Neuronal stem cell (in vitro differentiated cells): ENCODE measurements at regions not wholly inside any gene's neighbourhood (a gene's known extent, or its start where the extent isn't known, plus 50 kb on each side); places are given as distances from the start of the nearest gene placed in this dataset.

Source experiments
- DNase-seq: peaks from one replicate; pipeline ENCODE4 v3.0.0-alpha.2; 2013; ENCODE audit warnings: low spot score
- H2AFZ ChIP-seq: one replicate; pipeline ENCODE4 v1.6.1; 2013; ENCODE audit warnings: mild to moderate bottlenecking, low read length, inconsistent platforms
- H2AK5ac ChIP-seq: 2 replicates; pipeline ENCODE4 v1.6.1; 2013; ENCODE audit warnings: low read depth, mild to moderate bottlenecking, inconsistent platforms, low read length, moderate library complexity, mixed read lengths
- H2BK120ac ChIP-seq: 2 replicates; pipeline ENCODE4 v1.6.1; 2013; ENCODE audit warnings: low read depth, mild to moderate bottlenecking, inconsistent platforms, low read length, moderate library complexity, mixed read lengths
- H2BK12ac ChIP-seq: one replicate; pipeline ENCODE4 v1.6.1; 2013; ENCODE audit warnings: low read length, inconsistent platforms
- H2BK15ac ChIP-seq: 2 replicates; pipeline ENCODE4 v1.6.1; 2013; ENCODE audit warnings: mild to moderate bottlenecking, low read length, inconsistent platforms, mixed read lengths
- H2BK5ac ChIP-seq: one replicate; pipeline ENCODE4 v1.6.1; 2013; ENCODE audit warnings: inconsistent platforms, mild to moderate bottlenecking, low read length, moderate library complexity
- H3K14ac ChIP-seq: one replicate; pipeline ENCODE4 v1.6.1; 2013; ENCODE audit warnings: low read length, inconsistent platforms
- H3K18ac ChIP-seq: 2 replicates; pipeline ENCODE4 v1.6.1; 2013; ENCODE audit warnings: low read length, inconsistent platforms
- H3K23ac ChIP-seq: 2 replicates; pipeline ENCODE4 v1.6.1; 2013; ENCODE audit warnings: low read depth, mild to moderate bottlenecking, mixed read lengths, low read length, inconsistent platforms; ENCODE audit not compliant: poor library complexity
- H3K27ac ChIP-seq: replicated peaks from 3 replicates; pipeline ENCODE4 v1.5.1; 2013; ENCODE audit warnings: low read length, inconsistent platforms
- H3K27me3 ChIP-seq, 3 experiments: 2 replicates each; pipeline ENCODE4 v1.6.1; 2013; ENCODE audit warnings: low read length in 3 of 3, mild to moderate bottlenecking in 2 of 3, inconsistent platforms in 1 of 3, low read depth in 1 of 3, mixed read lengths in 1 of 3, moderate library complexity in 1 of 3; ENCODE audit not compliant: control insufficient read depth in 3 of 3, insufficient read depth in 3 of 3
- H3K36me3 ChIP-seq, 2 donors: replicated peaks in 1 of 2; 2 replicates each; pipeline ENCODE4 v1.6.1; 2013; ENCODE audit warnings: low read length in 2 of 2; ENCODE audit not compliant: control insufficient read depth in 2 of 2, insufficient read depth in 2 of 2
- H3K4ac ChIP-seq: 2 replicates; pipeline ENCODE4 v1.6.1; 2013; ENCODE audit warnings: inconsistent platforms, mild to moderate bottlenecking, low read length, moderate library complexity
- H3K4me1 ChIP-seq, 2 donors: 1 replicate in 1 of 2; 2 replicates in 1 of 2; pipeline ENCODE4 v1.6.1; 2013; ENCODE audit warnings: low read length in 2 of 2, low read depth in 1 of 2; ENCODE audit not compliant: control insufficient read depth in 2 of 2, insufficient read depth in 1 of 2
- H3K4me2 ChIP-seq: one replicate; pipeline ENCODE4 v1.6.1; 2013; ENCODE audit warnings: mild to moderate bottlenecking, low read length, inconsistent platforms; ENCODE audit not compliant: insufficient read depth, poor library complexity, severe bottlenecking
- H3K4me3 ChIP-seq, 2 donors: 2 replicates each; pipeline ENCODE4 v1.5.1; 2013; ENCODE audit warnings: low read length in 2 of 2, mild to moderate bottlenecking in 2 of 2, inconsistent platforms in 1 of 2, moderate library complexity in 1 of 2
- H3K79me1 ChIP-seq: one replicate; pipeline ENCODE4 v1.6.1; 2013; ENCODE audit warnings: low read depth, mild to moderate bottlenecking, inconsistent platforms, low read length, moderate library complexity
- H3K9ac ChIP-seq: one replicate; pipeline ENCODE4 v1.6.1; 2013; ENCODE audit warnings: mild to moderate bottlenecking, low read depth, low read length, inconsistent platforms; ENCODE audit not compliant: poor library complexity
- H3K9me3 ChIP-seq, 2 donors: replicated peaks in 1 of 2; 2 replicates each; pipeline versions ENCODE3 to v1.6.1; 2013; ENCODE audit warnings: low read length in 2 of 2, mild to moderate bottlenecking in 2 of 2, inconsistent platforms in 1 of 2, low read depth in 1 of 2, mixed read lengths in 1 of 2, moderate library complexity in 1 of 2; ENCODE audit not compliant: control insufficient read depth in 2 of 2, insufficient read depth in 1 of 2
- H4K8ac ChIP-seq: one replicate; pipeline ENCODE4 v1.6.1; 2013; ENCODE audit warnings: low read depth, mild to moderate bottlenecking, inconsistent platforms, low read length, moderate library complexity
- H4K91ac ChIP-seq: one replicate; pipeline ENCODE4 v1.6.1; 2013; ENCODE audit warnings: low read length, low read depth, mild to moderate bottlenecking, inconsistent platforms; ENCODE audit not compliant: poor library complexity
- WGBS, 2 donors: extraction: QIAGEN DNeasy Blood & Tissue Kit; methylation state at CpG; one replicate each; pipeline ENCODE4 v1.1.7; 2013; ENCODE audit warnings: missing lambda C conversion rate in 2 of 2, mixed read lengths in 1 of 2; ENCODE audit not compliant: insufficient read length in 2 of 2, insufficient replicate concordance in 1 of 2; ENCODE audit errors: extremely low coverage in 2 of 2; 5-methylcytosine and 5-hydroxymethylcytosine counted together

DNA sequence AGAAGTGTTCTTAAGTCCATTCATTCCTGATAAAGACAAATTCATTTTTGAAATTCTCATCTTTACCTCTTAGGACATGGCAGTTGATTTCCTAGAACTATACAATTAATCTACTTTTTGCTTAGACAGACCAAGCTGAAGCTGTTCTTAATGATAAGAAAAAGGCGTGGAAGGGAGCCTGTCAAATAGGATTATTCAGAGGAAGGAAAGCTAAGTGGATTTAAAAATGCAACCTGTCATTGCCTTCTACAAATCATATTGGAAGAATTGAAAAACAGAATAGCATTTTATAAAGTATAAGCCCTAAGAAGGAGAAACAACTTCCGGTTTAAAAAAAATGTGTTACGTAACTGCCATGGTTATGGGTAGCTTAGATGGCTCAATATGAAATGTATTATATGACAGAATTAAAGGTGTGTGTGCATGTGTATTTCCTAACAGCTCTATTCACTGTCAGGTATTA is 81.2 kb upstream of the RAP2B start:
- H2BK120ac ChIP-seq, result no peak overlapping the region
- H2BK5ac ChIP-seq, result no peak overlapping the region
- H3K4ac ChIP-seq, result no peak overlapping the region
- no peak overlapping the region for H2AK5ac ChIP-seq
- H3K4me2 ChIP-seq, result no peak overlapping the region
- no peak overlapping the region for H2AFZ ChIP-seq
- no peak overlapping the region for H4K8ac ChIP-seq
- no peak overlapping the region for H3K23ac ChIP-seq
- no peak overlapping the region for H3K27ac ChIP-seq
- no peaks in the 10 kb centered on the region for H3K4me1 ChIP-seq
- H3K14ac ChIP-seq, result no peak overlapping the region
- no peak overlapping the region for H2BK12ac ChIP-seq
- no CpG with 5 or more reads among the region's 3 CpGs for WGBS, 2 donors
- no peak overlapping the region for H4K91ac ChIP-seq
- H3K79me1 ChIP-seq, result no peaks in the 10 kb centered on the region
- H3K18ac ChIP-seq, result no peak overlapping the region
- no peaks in the 10 kb centered on the region for H3K27me3 ChIP-seq
- no peaks in the 10 kb centered on the region for H3K36me3 ChIP-seq
- H3K4me3 ChIP-seq, result no peak overlapping the region
- no peak for DNase-seq
- no peaks in the 10 kb centered on the region for H3K9me3 ChIP-seq
- no peak overlapping the region for H2BK15ac ChIP-seq
- no peak overlapping the region for H3K9ac ChIP-seq

DNA sequence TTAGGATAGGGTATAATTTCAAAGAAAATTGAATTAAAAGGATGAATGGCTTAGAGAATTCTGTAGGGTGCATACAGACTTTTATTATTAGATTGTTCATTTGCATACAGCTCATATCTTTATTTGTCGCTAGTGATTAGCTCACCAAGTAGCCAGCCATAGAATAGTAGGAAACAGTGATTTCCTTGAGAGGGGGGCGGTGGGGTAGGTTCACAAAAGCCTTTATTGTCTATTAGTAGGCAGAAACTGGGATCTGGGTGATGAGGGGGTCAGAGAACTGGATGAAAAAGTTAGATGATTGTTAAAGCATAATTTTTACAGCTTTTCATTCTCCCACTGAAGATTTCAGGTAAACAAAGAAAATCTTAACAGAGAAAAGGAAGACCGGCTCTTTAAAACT is 77.6 kb upstream of the RAP2B start:
- H3K14ac ChIP-seq, result no peak overlapping the region
- WGBS, 2 donors, result no CpG with 5 or more reads among the region's 3 CpGs

DNA sequence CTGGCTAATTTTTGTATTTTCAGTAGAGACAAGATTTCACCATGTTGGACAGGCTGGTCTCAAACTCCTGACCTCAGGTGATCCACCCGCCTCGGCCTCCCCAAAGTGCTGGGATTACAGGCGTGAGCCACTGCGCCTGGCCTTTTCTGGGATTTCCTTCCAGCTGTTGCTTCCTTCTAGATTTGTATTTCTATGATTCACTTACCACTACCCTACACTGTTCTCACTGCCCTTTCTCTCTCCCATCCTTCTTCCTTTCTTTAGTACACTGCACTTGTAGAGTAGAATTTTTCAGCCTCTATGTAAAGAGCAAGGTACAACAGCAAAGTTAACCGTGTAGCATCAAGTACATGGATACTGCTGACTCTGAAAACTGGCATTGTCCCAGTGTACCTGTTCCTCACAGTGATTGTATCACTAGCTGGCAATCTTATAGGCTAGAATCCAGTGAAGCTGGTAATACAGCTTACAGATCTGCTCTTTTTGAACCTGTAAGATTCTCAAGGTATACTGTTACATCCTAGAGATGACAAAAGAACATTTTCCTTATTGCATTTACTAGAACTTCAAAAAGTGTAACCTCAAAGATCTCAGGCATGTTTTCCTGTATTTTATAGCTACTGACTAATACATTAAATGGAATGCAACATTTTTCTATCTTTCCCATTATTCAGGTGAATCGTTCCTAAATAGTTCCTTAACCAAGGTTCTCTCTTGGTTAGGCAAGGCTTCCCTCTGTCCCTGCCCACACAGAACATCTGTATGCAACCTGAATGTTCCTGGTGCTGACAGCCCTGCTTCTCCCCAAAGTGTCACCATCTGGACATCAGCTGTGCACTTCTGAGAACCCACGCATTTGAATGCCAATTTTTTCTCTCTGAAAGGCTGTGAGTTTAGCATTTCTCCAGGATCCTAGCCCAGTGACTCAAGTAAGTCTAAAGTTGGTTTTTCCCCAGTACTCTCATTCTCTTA is 74.1 kb upstream of the RAP2B start:
- Histone ChIP-seq H2BK5ac (no peak overlapping the region), H3K4me2 (no peak overlapping the region), H2BK12ac (no peak overlapping the region), H4K8ac (no peak overlapping the region), H3K4me3 (no peak overlapping the region), H3K27ac (no peak overlapping the region), H2BK15ac (no peak overlapping the region), H3K9ac (no peak overlapping the region), H3K79me1 (no peaks in the 10 kb centered on the region), H2AK5ac (no peak overlapping the region), H3K4ac (no peak overlapping the region), H3K36me3 (no peaks in the 10 kb centered on the region), H3K18ac (no peak overlapping the region), H3K23ac (no peak overlapping the region), H3K27me3 (no peaks in the 10 kb centered on the region), H2AFZ (no peak overlapping the region), H4K91ac (no peak overlapping the region), H3K14ac (no peak overlapping the region), H2BK120ac (no peak overlapping the region), H3K4me1 (peaks cover 0 to 2% of the 10 kb centered on the region in 2 donors), H3K9me3 (no peaks in the 10 kb centered on the region)
- WGBS, 2 donors, result no CpG with 5 or more reads among the region's 7 CpGs
- DNase-seq, result no peak

More for the DNA sequence above, 77.6 kb upstream of the RAP2B start:
- Histone ChIP-seq H4K91ac (no peak overlapping the region), H3K23ac (no peak overlapping the region), H2BK12ac (no peak overlapping the region), H4K8ac (no peak overlapping the region), H3K79me1 (no peaks in the 10 kb centered on the region), H3K4ac (no peak overlapping the region), H2AFZ (no peak overlapping the region), H3K27me3 (no peaks in the 10 kb centered on the region), H3K9ac (no peak overlapping the region), H2BK15ac (no peak overlapping the region), H3K4me1 (no peaks in the 10 kb centered on the region), H3K27ac (no peak overlapping the region), H3K4me2 (no peak overlapping the region), H2BK5ac (no peak overlapping the region), H2AK5ac (no peak overlapping the region), H3K36me3 (no peaks in the 10 kb centered on the region), H3K9me3 (no peaks in the 10 kb centered on the region), H3K18ac (no peak overlapping the region), H3K4me3 (no peak overlapping the region), H2BK120ac (no peak overlapping the region)
- no peak for DNase-seq

DNA sequence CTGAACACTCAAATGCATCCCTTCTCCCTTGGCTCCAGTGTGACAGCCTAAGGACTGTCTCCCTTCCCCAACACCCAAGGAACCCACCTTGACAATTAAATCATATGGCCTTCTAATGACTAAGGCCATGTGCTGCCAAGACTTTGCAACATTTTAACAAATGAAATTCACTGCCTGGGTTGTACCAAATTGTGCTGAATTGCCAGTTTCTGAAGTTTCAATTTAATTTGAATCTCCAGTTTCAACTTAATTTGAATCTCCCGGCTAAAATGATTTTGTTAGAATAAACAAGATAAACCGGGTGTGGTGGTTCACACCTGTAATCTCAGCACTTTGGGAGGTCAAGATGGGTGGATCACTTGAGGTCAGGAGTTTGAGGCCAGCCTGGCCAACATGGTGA is 72.4 kb upstream of the RAP2B start:
- no peaks in the 10 kb centered on the region for H3K9me3 ChIP-seq
- H3K27me3 ChIP-seq, result no peaks in the 10 kb centered on the region
- H2BK12ac ChIP-seq, result no peak overlapping the region
- WGBS, 2 donors, result no CpG with 5 or more reads among the region's 2 CpGs
- no peak overlapping the region for H3K4ac ChIP-seq
- no peak overlapping the region for H3K4me3 ChIP-seq
- H3K18ac ChIP-seq, result no peak overlapping the region
- H3K9ac ChIP-seq, result no peak overlapping the region
- H3K4me1 ChIP-seq, result peaks cover 0 to 2% of the 10 kb centered on the region in 2 donors
- H3K14ac ChIP-seq, result no peak overlapping the region
- no peak for DNase-seq
- no peak overlapping the region for H4K8ac ChIP-seq
- H2BK120ac ChIP-seq, result no peak overlapping the region
- no peak overlapping the region for H4K91ac ChIP-seq
- no peak overlapping the region for H3K4me2 ChIP-seq
- no peak overlapping the region for H3K23ac ChIP-seq
- no peak overlapping the region for H3K27ac ChIP-seq
- no peak overlapping the region for H2BK5ac ChIP-seq
- H3K79me1 ChIP-seq, result no peaks in the 10 kb centered on the region
- no peaks in the 10 kb centered on the region for H3K36me3 ChIP-seq
- H2AK5ac ChIP-seq, result no peak overlapping the region
- H2BK15ac ChIP-seq, result no peak overlapping the region
- no peak overlapping the region for H2AFZ ChIP-seq
